WTC11 (cell line): ENCODE measurements at regions not wholly inside any gene's neighbourhood (a gene's known extent, or its start where the extent isn't known, plus 50 kb on each side); places are given as distances from the start of the nearest gene placed in this dataset.

Experiments
- ATAC-seq: fragments of 200-7000 bp; cut with Tn5 transposase; 2 replicates; pipeline ENCODE4 v1.10.0; 2021; ENCODE audit warnings: mild to moderate bottlenecking, moderate library complexity
- CTCF ChIA-PET: fragments of 300-600 bp; sonication (Branson Sonifier 250); formaldehyde crosslinking; loops from one replicate; lab custom pipeline; 2021; ENCODE audit warnings: antibody characterized with exemption; lab: Charles Lee
- POLR2A ChIA-PET: fragments of 350-600 bp; sonication (Branson Sonifier 250); formaldehyde crosslinking; loops from one replicate; lab custom pipeline; 2021; ENCODE audit warnings: antibody characterized with exemption; lab: Charles Lee
- DNase-seq: peaks from one replicate; pipeline ENCODE4 v3.0.0; 2021; ENCODE audit warnings: low spot score
- H3K27ac Mint-ChIP-seq: 2 replicates; pipeline ENCODE4 v1.8.0; 2021; ENCODE audit warnings: mixed read lengths
- H3K27me3 Mint-ChIP-seq: 2 replicates; pipeline ENCODE4 v1.8.0; 2021; ENCODE audit warnings: low read depth, mild to moderate bottlenecking, moderate library complexity, mixed read lengths
- H3K36me3 Mint-ChIP-seq: 2 replicates; pipeline ENCODE4 v1.8.0; 2021; ENCODE audit warnings: mixed read lengths
- H3K4me1 Mint-ChIP-seq: 2 replicates; pipeline ENCODE4 v1.8.0; 2022; ENCODE audit warnings: mixed read lengths
- H3K4me3 Mint-ChIP-seq: 2 replicates; pipeline ENCODE4 v1.8.0; 2021; ENCODE audit warnings: mild to moderate bottlenecking, moderate library complexity, mixed read lengths
- H3K9me3 Mint-ChIP-seq: 2 replicates; pipeline ENCODE4 v1.8.0; 2021; ENCODE audit warnings: mixed read lengths
- CREM ChIP-seq: sonication (generic); formaldehyde crosslinking; IDR thresholded peaks from 2 replicates; pipeline ENCODE4 v1.8.1; 2022; ENCODE audit warnings: mild to moderate bottlenecking, missing genetic modification reagents, moderate library complexity
- KAT7 ChIP-seq: sonication (generic); formaldehyde crosslinking; IDR thresholded peaks from 2 replicates; pipeline ENCODE4 v1.8.1; 2023; ENCODE audit warnings: missing genetic modification reagents, mild to moderate bottlenecking, borderline replicate concordance
- NFATC4 ChIP-seq: fragments of 250-450 bp; sonication (Bioruptor Pico); IDR thresholded peaks from 2 replicates; pipeline ENCODE4 v1.9.0; 2021; ENCODE audit warnings: mild to moderate bottlenecking
- NFE2L1 ChIP-seq: sonication (generic); formaldehyde crosslinking; IDR thresholded peaks from 2 replicates; pipeline ENCODE4 v1.8.1; 2023; ENCODE audit warnings: missing genetic modification reagents
- NFYB ChIP-seq: sonication (generic); formaldehyde crosslinking; conservative IDR thresholded peaks from 2 replicates; pipeline ENCODE4 v1.8.0; 2022; ENCODE audit warnings: low read depth, missing genetic modification reagents
- OVOL2 ChIP-seq: fragments of 250-450 bp; sonication (Bioruptor Pico); IDR thresholded peaks from 2 replicates; pipeline ENCODE4 v1.9.0; 2021; ENCODE audit warnings: mild to moderate bottlenecking, borderline replicate concordance
- RELA ChIP-seq: sonication (generic); formaldehyde crosslinking; IDR thresholded peaks from 2 replicates; pipeline ENCODE4 v1.8.1; 2022; ENCODE audit warnings: missing genetic modification reagents, mild to moderate bottlenecking, borderline replicate concordance
- SP1 ChIP-seq: sonication (generic); formaldehyde crosslinking; conservative IDR thresholded peaks from 2 replicates; pipeline ENCODE4 v1.8.1; 2022; ENCODE audit warnings: missing genetic modification reagents
- ZNF416 ChIP-seq: fragments of 250-450 bp; sonication (Bioruptor Pico); IDR thresholded peaks from 2 replicates; pipeline ENCODE4 v1.9.0; 2021; ENCODE audit warnings: mild to moderate bottlenecking, inconsistent platforms
- TF ChIP-seq, protein P1 (sequence below): sonication (generic); formaldehyde crosslinking; IDR thresholded peaks from 2 replicates; pipeline ENCODE4 v1.8.1; 2023; ENCODE audit warnings: mild to moderate bottlenecking, missing genetic modification reagents, moderate library complexity
- TF ChIP-seq, protein P2 (sequence below): sonication (generic); formaldehyde crosslinking; IDR thresholded peaks from 2 replicates; pipeline ENCODE4 v1.8.1; 2022; ENCODE audit warnings: low read depth, missing genetic modification reagents, borderline replicate concordance
- TF ChIP-seq, protein P3 (sequence below): fragments of 250-450 bp; sonication (Bioruptor Pico); IDR thresholded peaks from 2 replicates; pipeline ENCODE4 v2.1.2; 2022; ENCODE audit warnings: mild to moderate bottlenecking, moderate library complexity
- TF ChIP-seq, protein P4 (sequence below): fragments of 250-450 bp; sonication (Bioruptor Pico); IDR thresholded peaks from 2 replicates; pipeline ENCODE4 v1.8.0; 2021; ENCODE audit warnings: mild to moderate bottlenecking
- TF ChIP-seq, protein P5 (sequence below): sonication (generic); formaldehyde crosslinking; IDR thresholded peaks from 2 replicates; pipeline ENCODE4 v1.8.0; 2023; ENCODE audit warnings: missing genetic modification reagents, mild to moderate bottlenecking, borderline replicate concordance
- TF ChIP-seq, protein P6 (sequence below): sonication (generic); formaldehyde crosslinking; IDR thresholded peaks from 2 replicates; pipeline ENCODE4 v1.8.0; 2022; ENCODE audit warnings: mild to moderate bottlenecking, missing genetic modification reagents

DNA sequence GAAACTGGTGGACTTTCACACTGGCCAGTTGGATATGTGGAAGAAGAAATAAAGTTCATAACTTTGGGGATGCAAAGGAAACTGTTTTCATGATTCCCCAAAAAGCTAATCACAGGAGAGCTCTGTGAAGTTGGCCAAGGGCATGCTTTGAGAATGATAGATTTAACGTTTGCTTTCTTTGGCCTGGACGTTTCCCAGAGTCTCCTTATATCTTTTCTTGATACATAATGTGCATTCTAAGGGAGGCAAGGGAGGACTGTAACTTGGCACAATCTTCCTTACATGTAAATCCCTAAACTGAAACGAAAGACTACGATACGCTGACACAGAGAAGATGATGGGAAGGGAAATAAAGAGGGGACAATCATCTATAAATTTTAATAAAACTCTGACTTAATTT, 176.5 kb upstream of the INHBA start:
- peaks cover 3% of the 10 kb centered on the region; the same call in 1 of the 2 replicates for H3K27me3 Mint-ChIP-seq
- DNase-seq (no peak), ATAC-seq (no peak)
- H3K4me1 Mint-ChIP-seq, result peaks cover 19% of the 10 kb centered on the region
- ChIA-PET CTCF (interaction anchor here (3.4 kb wide), 1 partner anchor 13 kb away, joined by 20 read pairs; no protein-coding TSS in a partner anchor), POLR2A (no interaction called here)
- TF ChIP-seq, protein P1, sequence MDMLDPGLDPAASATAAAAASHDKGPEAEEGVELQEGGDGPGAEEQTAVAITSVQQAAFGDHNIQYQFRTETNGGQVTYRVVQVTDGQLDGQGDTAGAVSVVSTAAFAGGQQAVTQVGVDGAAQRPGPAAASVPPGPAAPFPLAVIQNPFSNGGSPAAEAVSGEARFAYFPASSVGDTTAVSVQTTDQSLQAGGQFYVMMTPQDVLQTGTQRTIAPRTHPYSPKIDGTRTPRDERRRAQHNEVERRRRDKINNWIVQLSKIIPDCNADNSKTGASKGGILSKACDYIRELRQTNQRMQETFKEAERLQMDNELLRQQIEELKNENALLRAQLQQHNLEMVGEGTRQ (CRISPR knock-in tag), result no peak
- TF ChIP-seq NFE2L1, result no peak
- TF ChIP-seq ZNF416 (CRISPR knock-in tag), result no peak
- TF ChIP-seq, protein P2, sequence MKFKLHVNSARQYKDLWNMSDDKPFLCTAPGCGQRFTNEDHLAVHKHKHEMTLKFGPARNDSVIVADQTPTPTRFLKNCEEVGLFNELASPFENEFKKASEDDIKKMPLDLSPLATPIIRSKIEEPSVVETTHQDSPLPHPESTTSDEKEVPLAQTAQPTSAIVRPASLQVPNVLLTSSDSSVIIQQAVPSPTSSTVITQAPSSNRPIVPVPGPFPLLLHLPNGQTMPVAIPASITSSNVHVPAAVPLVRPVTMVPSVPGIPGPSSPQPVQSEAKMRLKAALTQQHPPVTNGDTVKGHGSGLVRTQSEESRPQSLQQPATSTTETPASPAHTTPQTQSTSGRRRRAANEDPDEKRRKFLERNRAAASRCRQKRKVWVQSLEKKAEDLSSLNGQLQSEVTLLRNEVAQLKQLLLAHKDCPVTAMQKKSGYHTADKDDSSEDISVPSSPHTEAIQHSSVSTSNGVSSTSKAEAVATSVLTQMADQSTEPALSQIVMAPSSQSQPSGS (CRISPR knock-in tag), result no peak
- TF ChIP-seq OVOL2 (CRISPR knock-in tag), result no peak
- TF ChIP-seq, protein P3, sequence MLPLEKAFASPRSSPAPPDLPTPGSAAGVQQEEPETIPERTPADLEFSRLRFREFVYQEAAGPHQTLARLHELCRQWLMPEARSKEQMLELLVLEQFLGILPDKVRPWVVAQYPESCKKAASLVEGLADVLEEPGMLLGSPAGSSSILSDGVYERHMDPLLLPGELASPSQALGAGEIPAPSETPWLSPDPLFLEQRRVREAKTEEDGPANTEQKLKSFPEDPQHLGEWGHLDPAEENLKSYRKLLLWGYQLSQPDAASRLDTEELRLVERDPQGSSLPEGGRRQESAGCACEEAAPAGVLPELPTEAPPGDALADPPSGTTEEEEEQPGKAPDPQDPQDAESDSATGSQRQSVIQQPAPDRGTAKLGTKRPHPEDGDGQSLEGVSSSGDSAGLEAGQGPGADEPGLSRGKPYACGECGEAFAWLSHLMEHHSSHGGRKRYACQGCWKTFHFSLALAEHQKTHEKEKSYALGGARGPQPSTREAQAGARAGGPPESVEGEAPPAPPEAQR (CRISPR knock-in tag), result no peak
- TF ChIP-seq, protein P4, sequence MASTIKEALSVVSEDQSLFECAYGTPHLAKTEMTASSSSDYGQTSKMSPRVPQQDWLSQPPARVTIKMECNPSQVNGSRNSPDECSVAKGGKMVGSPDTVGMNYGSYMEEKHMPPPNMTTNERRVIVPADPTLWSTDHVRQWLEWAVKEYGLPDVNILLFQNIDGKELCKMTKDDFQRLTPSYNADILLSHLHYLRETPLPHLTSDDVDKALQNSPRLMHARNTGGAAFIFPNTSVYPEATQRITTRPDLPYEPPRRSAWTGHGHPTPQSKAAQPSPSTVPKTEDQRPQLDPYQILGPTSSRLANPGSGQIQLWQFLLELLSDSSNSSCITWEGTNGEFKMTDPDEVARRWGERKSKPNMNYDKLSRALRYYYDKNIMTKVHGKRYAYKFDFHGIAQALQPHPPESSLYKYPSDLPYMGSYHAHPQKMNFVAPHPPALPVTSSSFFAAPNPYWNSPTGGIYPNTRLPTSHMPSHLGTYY (CRISPR knock-in tag), result no peak
- no peak for TF ChIP-seq KAT7 (CRISPR knock-in tag)
- no peaks in the 10 kb centered on the region; the same call in 1 of the 2 replicates for H3K36me3 Mint-ChIP-seq
- H3K9me3 Mint-ChIP-seq, result peaks cover 11% of the 10 kb centered on the region; the same call in 1 of the 2 replicates
- H3K27ac Mint-ChIP-seq, result no peak overlapping the region
- no peak overlapping the region for H3K4me3 Mint-ChIP-seq

DNA sequence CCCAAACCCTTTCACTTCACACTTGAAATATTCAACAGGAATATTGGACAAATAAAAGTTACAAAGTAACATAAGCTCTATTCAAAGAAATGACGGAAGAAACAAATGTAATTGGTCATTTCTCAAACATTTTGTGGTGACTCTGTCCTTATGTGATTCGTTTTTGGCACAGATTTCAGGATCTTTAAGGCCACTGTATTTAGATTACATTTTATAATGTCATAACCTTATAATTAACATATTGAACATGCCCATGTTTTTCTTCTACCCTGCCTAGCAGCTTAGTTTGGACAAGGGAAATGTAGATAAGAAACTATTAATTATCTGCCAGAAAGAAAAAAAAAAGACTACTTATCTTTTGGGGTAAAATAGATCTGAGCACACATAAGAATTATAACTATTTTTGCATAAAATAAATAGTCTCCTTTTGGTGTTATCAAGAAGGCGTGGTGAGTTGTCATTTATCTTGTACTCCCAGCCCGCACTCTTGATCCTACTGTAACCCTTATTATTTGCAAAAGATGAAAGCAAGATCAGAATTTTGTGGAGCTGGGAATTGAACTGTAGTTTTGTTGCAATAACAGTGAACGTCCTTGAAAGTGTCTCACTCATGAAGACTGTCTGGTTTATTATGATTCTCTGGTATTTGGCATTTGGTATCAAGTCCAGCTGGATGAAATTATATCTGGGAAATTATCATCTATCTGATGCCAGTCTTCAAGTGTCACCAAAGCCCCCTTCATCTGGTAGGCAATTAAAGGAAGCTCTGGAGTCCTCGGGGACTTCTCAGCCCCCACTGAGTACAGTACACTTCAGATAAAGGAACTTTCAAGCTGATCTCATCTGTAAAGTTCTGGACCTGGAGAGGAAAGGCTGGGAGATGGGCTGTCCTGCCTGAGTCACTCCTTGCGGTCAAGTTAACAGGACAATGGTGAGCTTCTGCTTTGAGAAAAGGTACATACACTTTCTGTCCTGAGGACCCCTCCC, 175.7 kb upstream of the INHBA start:
- Mint-ChIP-seq H3K9me3 (peaks cover 11% of the 10 kb centered on the region; the same call in 1 of the 2 replicates), H3K4me1 (peaks cover 19% of the 10 kb centered on the region), H3K27me3 (peaks cover 3% of the 10 kb centered on the region; the same call in 1 of the 2 replicates), H3K4me3 (no peak overlapping the region), H3K27ac (no peak overlapping the region), H3K36me3 (no peaks in the 10 kb centered on the region; the same call in 1 of the 2 replicates)
- ATAC-seq, result no peak
- no peak for DNase-seq
- TF ChIP-seq NFYB (CRISPR knock-in tag), result no peak
- no peak for TF ChIP-seq SP1 (CRISPR knock-in tag)
- no peak for TF ChIP-seq CREM (CRISPR knock-in tag)
- no peak for TF ChIP-seq NFATC4
- TF ChIP-seq, protein P3 (CRISPR knock-in tag), result no peak
- POLR2A ChIA-PET, result no interaction called here
- CTCF ChIA-PET, result interaction anchor here (1.9 to 3.4 kb wide), 2 partner anchors 14 to 62 kb away, joined by 9 to 20 read pairs; no protein-coding TSS in a partner anchor

DNA sequence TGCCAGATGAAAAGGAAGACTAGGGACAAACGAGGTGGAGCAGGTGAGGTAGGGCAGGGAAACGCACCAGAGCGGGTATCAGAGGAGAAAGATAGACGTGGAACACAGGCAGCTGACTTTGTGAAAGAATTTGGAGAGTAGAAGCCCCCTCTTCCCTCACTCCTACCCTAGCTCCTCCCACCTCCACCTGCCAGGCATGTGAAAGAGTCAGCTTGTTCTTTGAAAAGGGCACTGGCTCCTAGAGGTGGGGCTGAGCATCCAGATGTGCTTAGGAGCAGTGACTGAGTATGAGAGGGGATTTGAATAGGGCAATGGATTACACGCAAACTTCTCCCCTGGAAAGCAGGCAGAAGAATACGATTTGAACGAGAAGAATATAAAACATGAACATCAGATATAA, 174.2 kb upstream of the INHBA start:
- ATAC-seq (peak; percentile 82), DNase-seq (no peak)
- H3K9me3 Mint-ChIP-seq, result peaks cover 13% of the 10 kb centered on the region
- H3K36me3 Mint-ChIP-seq, result no peaks in the 10 kb centered on the region; the same call in 1 of the 2 replicates
- H3K27ac Mint-ChIP-seq, result no peak overlapping the region
- POLR2A ChIA-PET, result no interaction called here
- H3K27me3 Mint-ChIP-seq, result peaks cover 3% of the 10 kb centered on the region; the same call in 1 of the 2 replicates
- no peak for TF ChIP-seq RELA (CRISPR knock-in tag)
- TF ChIP-seq, protein P5, sequence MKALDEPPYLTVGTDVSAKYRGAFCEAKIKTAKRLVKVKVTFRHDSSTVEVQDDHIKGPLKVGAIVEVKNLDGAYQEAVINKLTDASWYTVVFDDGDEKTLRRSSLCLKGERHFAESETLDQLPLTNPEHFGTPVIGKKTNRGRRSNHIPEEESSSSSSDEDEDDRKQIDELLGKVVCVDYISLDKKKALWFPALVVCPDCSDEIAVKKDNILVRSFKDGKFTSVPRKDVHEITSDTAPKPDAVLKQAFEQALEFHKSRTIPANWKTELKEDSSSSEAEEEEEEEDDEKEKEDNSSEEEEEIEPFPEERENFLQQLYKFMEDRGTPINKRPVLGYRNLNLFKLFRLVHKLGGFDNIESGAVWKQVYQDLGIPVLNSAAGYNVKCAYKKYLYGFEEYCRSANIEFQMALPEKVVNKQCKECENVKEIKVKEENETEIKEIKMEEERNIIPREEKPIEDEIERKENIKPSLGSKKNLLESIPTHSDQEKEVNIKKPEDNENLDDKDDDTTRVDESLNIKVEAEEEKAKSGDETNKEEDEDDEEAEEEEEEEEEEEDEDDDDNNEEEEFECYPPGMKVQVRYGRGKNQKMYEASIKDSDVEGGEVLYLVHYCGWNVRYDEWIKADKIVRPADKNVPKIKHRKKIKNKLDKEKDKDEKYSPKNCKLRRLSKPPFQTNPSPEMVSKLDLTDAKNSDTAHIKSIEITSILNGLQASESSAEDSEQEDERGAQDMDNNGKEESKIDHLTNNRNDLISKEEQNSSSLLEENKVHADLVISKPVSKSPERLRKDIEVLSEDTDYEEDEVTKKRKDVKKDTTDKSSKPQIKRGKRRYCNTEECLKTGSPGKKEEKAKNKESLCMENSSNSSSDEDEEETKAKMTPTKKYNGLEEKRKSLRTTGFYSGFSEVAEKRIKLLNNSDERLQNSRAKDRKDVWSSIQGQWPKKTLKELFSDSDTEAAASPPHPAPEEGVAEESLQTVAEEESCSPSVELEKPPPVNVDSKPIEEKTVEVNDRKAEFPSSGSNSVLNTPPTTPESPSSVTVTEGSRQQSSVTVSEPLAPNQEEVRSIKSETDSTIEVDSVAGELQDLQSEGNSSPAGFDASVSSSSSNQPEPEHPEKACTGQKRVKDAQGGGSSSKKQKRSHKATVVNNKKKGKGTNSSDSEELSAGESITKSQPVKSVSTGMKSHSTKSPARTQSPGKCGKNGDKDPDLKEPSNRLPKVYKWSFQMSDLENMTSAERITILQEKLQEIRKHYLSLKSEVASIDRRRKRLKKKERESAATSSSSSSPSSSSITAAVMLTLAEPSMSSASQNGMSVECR (CRISPR knock-in tag), result no peak
- TF ChIP-seq, protein P6, sequence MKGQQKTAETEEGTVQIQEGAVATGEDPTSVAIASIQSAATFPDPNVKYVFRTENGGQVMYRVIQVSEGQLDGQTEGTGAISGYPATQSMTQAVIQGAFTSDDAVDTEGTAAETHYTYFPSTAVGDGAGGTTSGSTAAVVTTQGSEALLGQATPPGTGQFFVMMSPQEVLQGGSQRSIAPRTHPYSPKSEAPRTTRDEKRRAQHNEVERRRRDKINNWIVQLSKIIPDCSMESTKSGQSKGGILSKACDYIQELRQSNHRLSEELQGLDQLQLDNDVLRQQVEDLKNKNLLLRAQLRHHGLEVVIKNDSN (CRISPR knock-in tag), result no peak
- CTCF ChIA-PET, result interaction anchor here (1.3 to 3.4 kb wide), 3 partner anchors 10 to 64 kb away, joined by 3 to 20 read pairs (median 9); no protein-coding TSS in a partner anchor
- H3K4me1 Mint-ChIP-seq, result peaks cover 24% of the 10 kb centered on the region
- H3K4me3 Mint-ChIP-seq, result no peak overlapping the region
